GM18508 (cell line): ENCODE measurements at regions not wholly inside any gene's neighbourhood (a gene's known extent, or its start where the extent isn't known, plus 50 kb on each side); places are given as distances from the start of the nearest gene placed in this dataset.
"Not testable (repeated sequence)": the region's sequence is repeated elsewhere in the genome, so short reads cannot be mapped to it uniquely, and the experiment has no call there.

Source experiments
- ATAC-seq: cut with Tn5 transposase; IDR thresholded peaks from one replicate; pipeline ENCODE4 v1.9.1; 2021; ENCODE audit warnings: moderate number of reproducible peaks; ENCODE audit not compliant: insufficient read depth, unreplicated experiment

GRCh38 chr3:81908561-81908960, 147.1 kb upstream of the GBE1 start:
- ATAC-seq = no peak

- ATAC-seq = no peak
Observed at GRCh38 chr3:81898336-81898735, 136.9 kb upstream of the GBE1 start.

- ATAC-seq = no peak
Observed at GRCh38 chr3:81894598-81894997, 133.2 kb upstream of the GBE1 start.

- ATAC-seq = no peak
Observed at GRCh38 chr3:81891055-81891895, 129.8 kb upstream of the GBE1 start.

GRCh38 chr3:81888914-81889557, 127.6 kb upstream of the GBE1 start:
- ATAC-seq = no peak

GRCh38 chr3:81887448-81887847, 126.0 kb upstream of the GBE1 start:
- no peak for ATAC-seq

GRCh38 chr3:81886081-81886480, 124.6 kb upstream of the GBE1 start:
- ATAC-seq = no peak

- ATAC-seq = no peak
Observed at GRCh38 chr3:81884791-81885190, 123.3 kb upstream of the GBE1 start.

GRCh38 chr3:81876826-81877225, 115.4 kb upstream of the GBE1 start:
- no peak for ATAC-seq

- no peak for ATAC-seq
Observed at GRCh38 chr3:81874738-81875137, 113.3 kb upstream of the GBE1 start.

GRCh38 chr3:81872566-81872965, 111.1 kb upstream of the GBE1 start:
- ATAC-seq = no peak

GRCh38 chr3:81871358-81872155, 110.1 kb upstream of the GBE1 start:
- ATAC-seq = no peak

GRCh38 chr3:81869382-81869781, 107.9 kb upstream of the GBE1 start:
- no peak for ATAC-seq

- ATAC-seq = no peak
Observed at GRCh38 chr3:81868597-81868996, 107.2 kb upstream of the GBE1 start.

- no peak for ATAC-seq
Observed at GRCh38 chr3:81867875-81868274, 106.4 kb upstream of the GBE1 start.

- not testable (repeated sequence) for ATAC-seq
Observed at GRCh38 chr3:81865164-81865563, 103.7 kb upstream of the GBE1 start.

- no peak for ATAC-seq
Observed at GRCh38 chr3:81864272-81864671, 102.8 kb upstream of the GBE1 start.

- no peak for ATAC-seq
Observed at GRCh38 chr3:81863756-81864155, 102.3 kb upstream of the GBE1 start.

GRCh38 chr3:81861593-81861992, 100.1 kb upstream of the GBE1 start:
- ATAC-seq = no peak

- ATAC-seq = no peak
Observed at GRCh38 chr3:81859524-81859923, 98.1 kb upstream of the GBE1 start.

- ATAC-seq = no peak
Observed at GRCh38 chr3:81853431-81853830, 92.0 kb upstream of the GBE1 start.
